Ovary (tissue), 3 donors: ENCODE measurements at regions not wholly inside any gene's neighbourhood (a gene's known extent, or its start where the extent isn't known, plus 50 kb on each side); places are given as distances from the start of the nearest gene placed in this dataset.

Experiments used
- EP300 ChIP-seq: sonication (generic); formaldehyde crosslinking; IDR thresholded peaks from one replicate; pipeline ENCODE4 v1.6.1; 2017; ENCODE audit warnings: antibody characterized with exemption
- POLR2A ChIP-seq: fragments of 450-650 bp; IDR thresholded peaks from one replicate; pipeline ENCODE4 v1.6.1; 2017; ENCODE audit warnings: antibody characterized with exemption, mild to moderate bottlenecking, moderate library complexity
- TF ChIP-seq, protein P1 (sequence below), 3 donors: fragments of 450-650 bp in 2 of 3; fragments of 200-600 bp in 1 of 3; IDR thresholded peaks; one replicate each; pipeline versions ENCODE4 v1.5.1 to v1.8.0; 2016 to 2022; ENCODE audit warnings: antibody characterized with exemption in 3 of 3, mild to moderate bottlenecking in 1 of 3
- donor health status: DM: no; HTN: no; CAD: no.

DNA sequence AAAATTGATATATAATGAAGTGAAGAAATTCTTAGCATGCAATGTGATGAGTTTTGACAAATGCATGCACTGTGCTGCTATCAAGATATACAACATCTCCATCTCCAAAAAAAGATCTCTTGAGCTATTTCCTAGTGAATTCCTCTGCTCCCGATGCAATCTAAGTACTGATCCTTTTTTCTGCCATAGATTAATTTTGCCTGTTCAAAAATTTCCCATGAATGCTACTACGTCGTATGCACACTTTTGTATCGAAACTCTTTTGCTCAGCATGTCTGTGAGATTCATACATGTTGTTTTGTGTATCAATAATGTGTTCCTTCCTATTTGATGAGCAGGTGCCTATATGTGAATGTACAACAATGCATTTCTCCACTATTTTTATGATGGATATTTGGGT lies 647.4 kb downstream of the MTRR start:
- TF ChIP-seq POLR2A: no peak
- TF ChIP-seq, protein P1, sequence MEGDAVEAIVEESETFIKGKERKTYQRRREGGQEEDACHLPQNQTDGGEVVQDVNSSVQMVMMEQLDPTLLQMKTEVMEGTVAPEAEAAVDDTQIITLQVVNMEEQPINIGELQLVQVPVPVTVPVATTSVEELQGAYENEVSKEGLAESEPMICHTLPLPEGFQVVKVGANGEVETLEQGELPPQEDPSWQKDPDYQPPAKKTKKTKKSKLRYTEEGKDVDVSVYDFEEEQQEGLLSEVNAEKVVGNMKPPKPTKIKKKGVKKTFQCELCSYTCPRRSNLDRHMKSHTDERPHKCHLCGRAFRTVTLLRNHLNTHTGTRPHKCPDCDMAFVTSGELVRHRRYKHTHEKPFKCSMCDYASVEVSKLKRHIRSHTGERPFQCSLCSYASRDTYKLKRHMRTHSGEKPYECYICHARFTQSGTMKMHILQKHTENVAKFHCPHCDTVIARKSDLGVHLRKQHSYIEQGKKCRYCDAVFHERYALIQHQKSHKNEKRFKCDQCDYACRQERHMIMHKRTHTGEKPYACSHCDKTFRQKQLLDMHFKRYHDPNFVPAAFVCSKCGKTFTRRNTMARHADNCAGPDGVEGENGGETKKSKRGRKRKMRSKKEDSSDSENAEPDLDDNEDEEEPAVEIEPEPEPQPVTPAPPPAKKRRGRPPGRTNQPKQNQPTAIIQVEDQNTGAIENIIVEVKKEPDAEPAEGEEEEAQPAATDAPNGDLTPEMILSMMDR (IDR thresholded peaks at IDR 0.05): no peak
- no peak for TF ChIP-seq EP300
